Nucleus accumbens (tissue), 56 donors: ENCODE measurements at regions not wholly inside any gene's neighbourhood (a gene's known extent, or its start where the extent isn't known, plus 50 kb on each side); places are given as distances from the start of the nearest gene placed in this dataset.
"Not testable (repeated sequence)": the region's sequence is repeated elsewhere in the genome, so short reads cannot be mapped to it uniquely, and the experiment has no call there.

Experiments
- DNase-seq, 56 donors: peaks; one replicate each; lab custom pipeline; 2025; lab: John Stamatoyannopoulos, UW

GRCh38 chr3:34102288-34102687 is 303.9 kb downstream of the PDCD6IP start:
- DNase-seq: no peak

GRCh38 chr3:34106379-34106778 is 307.9 kb downstream of the PDCD6IP start:
- no peak for DNase-seq

GRCh38 chr3:34106879-34107278 is 308.4 kb downstream of the PDCD6IP start:
- peak in 5 of 56 donors; percentile 3 to 13 (median 4) for DNase-seq

GRCh38 chr3:34107669-34108068 is 309.2 kb downstream of the PDCD6IP start:
- no peak for DNase-seq

GRCh38 chr3:34109021-34109420 is 310.6 kb downstream of the PDCD6IP start:
- DNase-seq: no peak

- no peak for DNase-seq
Observed at GRCh38 chr3:34109846-34110245, 311.4 kb downstream of the PDCD6IP start.

GRCh38 chr3:34111361-34111760 is 312.9 kb downstream of the PDCD6IP start:
- DNase-seq: no peak

- DNase-seq: not testable (repeated sequence)
Observed at GRCh38 chr3:34112261-34112660, 313.8 kb downstream of the PDCD6IP start.

- no peak for DNase-seq
Observed at GRCh38 chr3:34131091-34131490, 332.7 kb downstream of the PDCD6IP start.

GRCh38 chr3:34132069-34132692 is 333.8 kb downstream of the PDCD6IP start:
- DNase-seq: no peak

- DNase-seq: no peak
Observed at GRCh38 chr3:34139566-34139965, 341.1 kb downstream of the PDCD6IP start.

- DNase-seq: no peak
Observed at GRCh38 chr3:34140616-34141015, 342.2 kb downstream of the PDCD6IP start.

- DNase-seq: no peak
Observed at GRCh38 chr3:34141841-34142337, 343.5 kb downstream of the PDCD6IP start.

GRCh38 chr3:34145796-34146195 is 347.4 kb downstream of the PDCD6IP start:
- DNase-seq: no peak

GRCh38 chr3:34146596-34146995 is 348.2 kb downstream of the PDCD6IP start:
- DNase-seq: no peak

- DNase-seq: no peak
Observed at GRCh38 chr3:34150992-34151391, 352.6 kb downstream of the PDCD6IP start.

- DNase-seq: no peak
Observed at GRCh38 chr3:34152656-34153055, 354.2 kb downstream of the PDCD6IP start.

- no peak for DNase-seq
Observed at GRCh38 chr3:34155108-34155507, 356.7 kb downstream of the PDCD6IP start.

- no peak for DNase-seq
Observed at GRCh38 chr3:34155666-34156065, 357.2 kb downstream of the PDCD6IP start.

GRCh38 chr3:34157491-34157890 is 359.1 kb downstream of the PDCD6IP start:
- no peak for DNase-seq

GRCh38 chr3:34159613-34160420 is 361.4 kb downstream of the PDCD6IP start:
- DNase-seq: no peak

GRCh38 chr3:34169636-34170035 is 371.2 kb downstream of the PDCD6IP start:
- not testable (repeated sequence) for DNase-seq
